GM12864 (cell line): ENCODE measurements at regions not wholly inside any gene's neighbourhood (a gene's known extent, or its start where the extent isn't known, plus 50 kb on each side); places are given as distances from the start of the nearest gene placed in this dataset.

Experiments used
- DNase-seq: peaks from one replicate; pipeline ENCODE4 v3.0.0-alpha.2; 2011; ENCODE audit warnings: low read depth
- H3K4me3 ChIP-seq: 2 replicates; pipeline ENCODE4 v1.5.1; 2011; ENCODE audit warnings: mild to moderate bottlenecking, low read depth, low read length, control low read depth
- CTCF ChIP-seq: IDR thresholded peaks from 2 replicates; pipeline ENCODE4 v1.5.1; 2011; ENCODE audit warnings: low read depth, mild to moderate bottlenecking, moderate library complexity, low read length, control low read depth, inconsistent platforms; ENCODE audit errors: missing control alignments

GRCh38 chr12:118704527-118705241 is 276.7 kb upstream of the SRRM4 start:
- no peak for TF ChIP-seq CTCF
- DNase-seq, result no peak
- no peak overlapping the region for H3K4me3 ChIP-seq

- DNase-seq, result peak; percentile 27
- TF ChIP-seq CTCF, result no peak
- no peak overlapping the region for H3K4me3 ChIP-seq
Observed at GRCh38 chr12:118706437-118706836, 274.9 kb upstream of the SRRM4 start.

GRCh38 chr12:118709946-118710345 is 271.4 kb upstream of the SRRM4 start:
- no peak overlapping the region for H3K4me3 ChIP-seq
- no peak for TF ChIP-seq CTCF
- DNase-seq, result no peak

GRCh38 chr12:118711185-118711584 is 270.2 kb upstream of the SRRM4 start:
- no peak overlapping the region for H3K4me3 ChIP-seq
- TF ChIP-seq CTCF, result no peak
- DNase-seq, result no peak

GRCh38 chr12:118714051-118714460 is 267.3 kb upstream of the SRRM4 start:
- no peak overlapping the region for H3K4me3 ChIP-seq
- peak; percentile 33 for DNase-seq
- TF ChIP-seq CTCF, result peak; percentile 77

- H3K4me3 ChIP-seq, result no peak overlapping the region
- TF ChIP-seq CTCF, result no peak
- DNase-seq, result no peak
Observed at GRCh38 chr12:118714500-118714899, 266.8 kb upstream of the SRRM4 start.

GRCh38 chr12:118715647-118716046 is 265.7 kb upstream of the SRRM4 start:
- no peak for DNase-seq
- no peak for TF ChIP-seq CTCF
- no peak overlapping the region for H3K4me3 ChIP-seq
